ENCODE measurements at regions not wholly inside any gene's neighbourhood (a gene's known extent, or its start where the extent isn't known, plus 50 kb on each side); places are given as distances from the start of the nearest gene placed in this dataset.

DNA sequence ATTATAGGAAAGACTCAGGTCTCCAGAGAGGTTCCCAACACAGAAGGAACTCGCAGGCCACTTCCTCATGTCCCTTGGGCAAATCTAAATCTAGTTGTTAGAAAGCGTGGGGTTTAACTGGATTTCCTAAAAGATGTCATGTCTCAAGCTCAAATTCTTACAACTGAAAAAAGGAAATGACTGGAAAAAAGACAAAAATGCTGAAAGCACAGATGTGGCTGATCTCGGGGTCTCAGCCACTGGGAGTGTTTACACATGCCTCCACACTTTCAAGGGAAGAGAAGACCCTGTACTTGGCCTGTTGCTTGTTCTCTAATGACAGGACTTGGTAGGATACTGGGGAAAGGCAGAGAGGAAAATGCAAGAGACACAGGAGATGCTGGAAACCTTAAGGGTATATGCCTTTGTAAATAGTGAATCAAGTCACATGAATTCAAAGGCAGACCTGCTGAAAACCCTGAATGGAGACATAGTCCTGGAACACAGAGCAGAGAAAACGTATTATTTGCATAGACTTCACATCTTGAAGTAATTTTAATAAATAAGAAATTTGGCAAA is 160.9 kb upstream of the MEIS1 start:
- TF ChIP-seq, protein P1, sequence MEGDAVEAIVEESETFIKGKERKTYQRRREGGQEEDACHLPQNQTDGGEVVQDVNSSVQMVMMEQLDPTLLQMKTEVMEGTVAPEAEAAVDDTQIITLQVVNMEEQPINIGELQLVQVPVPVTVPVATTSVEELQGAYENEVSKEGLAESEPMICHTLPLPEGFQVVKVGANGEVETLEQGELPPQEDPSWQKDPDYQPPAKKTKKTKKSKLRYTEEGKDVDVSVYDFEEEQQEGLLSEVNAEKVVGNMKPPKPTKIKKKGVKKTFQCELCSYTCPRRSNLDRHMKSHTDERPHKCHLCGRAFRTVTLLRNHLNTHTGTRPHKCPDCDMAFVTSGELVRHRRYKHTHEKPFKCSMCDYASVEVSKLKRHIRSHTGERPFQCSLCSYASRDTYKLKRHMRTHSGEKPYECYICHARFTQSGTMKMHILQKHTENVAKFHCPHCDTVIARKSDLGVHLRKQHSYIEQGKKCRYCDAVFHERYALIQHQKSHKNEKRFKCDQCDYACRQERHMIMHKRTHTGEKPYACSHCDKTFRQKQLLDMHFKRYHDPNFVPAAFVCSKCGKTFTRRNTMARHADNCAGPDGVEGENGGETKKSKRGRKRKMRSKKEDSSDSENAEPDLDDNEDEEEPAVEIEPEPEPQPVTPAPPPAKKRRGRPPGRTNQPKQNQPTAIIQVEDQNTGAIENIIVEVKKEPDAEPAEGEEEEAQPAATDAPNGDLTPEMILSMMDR (conservative IDR thresholded peaks at IDR 0.05): no peak
- Mint-ChIP-seq H3K4me3 (no peak overlapping the region), H3K27me3 (ENCODE audit: low read depth) (no peaks in the 10 kb centered on the region), H3K27ac (ENCODE audit: unreplicated experiment) (no peak overlapping the region), H3K9me3 (no peaks in the 10 kb centered on the region), H3K4me1 (peaks cover 21% of the 10 kb centered on the region), H3K36me3 (ENCODE audit: low read depth) (no peaks in the 10 kb centered on the region)
- no peak for DNase-seq (ENCODE audit: low read depth, low spot score)

DNA sequence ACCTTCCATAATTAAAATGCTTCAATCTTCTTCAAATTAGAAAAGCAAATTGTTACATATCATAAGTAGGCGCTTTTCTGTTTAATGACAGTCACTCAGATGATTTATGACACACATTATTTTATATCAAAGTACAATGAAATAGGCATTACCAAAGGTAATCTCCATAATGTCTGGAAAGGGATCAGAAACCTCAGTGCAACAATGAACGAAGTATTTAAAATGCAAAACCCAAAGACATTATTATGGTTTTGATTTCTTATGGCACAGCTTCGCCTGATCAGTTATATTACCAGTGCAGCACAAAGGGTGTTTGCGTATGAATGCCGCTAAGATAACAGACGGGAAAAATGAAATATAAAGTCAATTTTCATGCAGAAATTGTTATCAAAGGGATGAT is 162.2 kb upstream of the MEIS1 start:
- no peak overlapping the region for H3K27ac Mint-ChIP-seq (ENCODE audit: unreplicated experiment)
- H3K36me3 Mint-ChIP-seq (ENCODE audit: low read depth): no peaks in the 10 kb centered on the region
- no peak for DNase-seq (ENCODE audit: low read depth, low spot score)
- H3K27me3 Mint-ChIP-seq (ENCODE audit: low read depth): no peaks in the 10 kb centered on the region
- no peak overlapping the region for H3K4me3 Mint-ChIP-seq
- no peaks in the 10 kb centered on the region for H3K9me3 Mint-ChIP-seq
- peaks cover 21% of the 10 kb centered on the region for H3K4me1 Mint-ChIP-seq
- TF ChIP-seq, protein P1 (conservative IDR thresholded peaks at IDR 0.05): no peak

DNA sequence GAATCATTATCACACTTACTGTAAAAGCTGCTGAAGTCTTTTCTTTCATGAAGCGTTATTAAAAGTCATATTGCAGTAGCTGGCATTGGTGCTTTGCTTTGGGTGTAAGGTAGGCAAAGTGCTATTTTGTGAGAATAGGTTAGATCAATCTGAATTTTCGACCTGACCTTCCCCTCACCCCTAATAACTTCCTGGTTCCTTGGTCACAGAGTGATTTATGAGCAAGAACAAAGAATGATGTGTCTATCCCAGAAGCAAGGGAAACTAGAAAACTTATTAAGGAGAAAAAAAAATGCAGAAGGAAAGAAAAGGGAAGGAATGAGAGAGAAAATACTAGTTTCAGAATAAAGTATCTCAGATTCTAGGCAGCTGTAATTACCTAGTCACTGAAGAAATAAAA is 163.1 kb upstream of the MEIS1 start:
- DNase-seq (ENCODE audit: low read depth, low spot score): no peak
- peaks cover 21% of the 10 kb centered on the region for H3K4me1 Mint-ChIP-seq
- no peaks in the 10 kb centered on the region for H3K9me3 Mint-ChIP-seq
- H3K27ac Mint-ChIP-seq (ENCODE audit: unreplicated experiment): peak overlapping the region; percentile 7
- TF ChIP-seq, protein P1 (conservative IDR thresholded peaks at IDR 0.05): no peak
- H3K36me3 Mint-ChIP-seq (ENCODE audit: low read depth): no peaks in the 10 kb centered on the region
- H3K4me3 Mint-ChIP-seq: no peak overlapping the region
- H3K27me3 Mint-ChIP-seq (ENCODE audit: low read depth): no peaks in the 10 kb centered on the region

DNA sequence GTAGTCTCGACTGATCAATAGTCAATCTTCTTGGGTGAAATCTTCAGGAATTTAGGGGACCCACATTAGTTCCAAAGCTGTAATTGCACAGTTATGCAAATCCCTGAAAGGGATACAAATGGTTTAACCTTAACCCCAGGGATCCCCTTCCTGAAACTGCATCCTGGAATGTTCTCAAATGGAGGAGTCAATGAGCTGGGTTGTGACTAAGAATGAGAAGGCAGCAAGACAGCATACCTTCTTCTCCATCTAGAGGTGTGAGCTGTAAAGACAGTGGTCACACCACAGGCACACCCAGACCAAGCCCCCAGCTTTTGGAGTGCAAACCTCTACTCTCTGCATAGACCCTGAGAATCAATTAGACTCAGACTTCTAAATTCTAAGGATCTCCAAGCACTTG is 164.7 kb upstream of the MEIS1 start:
- no peak for DNase-seq (ENCODE audit: low read depth, low spot score)
- H3K36me3 Mint-ChIP-seq (ENCODE audit: low read depth): no peaks in the 10 kb centered on the region
- H3K27ac Mint-ChIP-seq (ENCODE audit: unreplicated experiment): no peak overlapping the region
- H3K4me1 Mint-ChIP-seq: peaks cover 21% of the 10 kb centered on the region
- no peaks in the 10 kb centered on the region for H3K9me3 Mint-ChIP-seq
- TF ChIP-seq, protein P1 (conservative IDR thresholded peaks at IDR 0.05): no peak
- H3K4me3 Mint-ChIP-seq: no peak overlapping the region
- H3K27me3 Mint-ChIP-seq (ENCODE audit: low read depth): no peaks in the 10 kb centered on the region

DNA sequence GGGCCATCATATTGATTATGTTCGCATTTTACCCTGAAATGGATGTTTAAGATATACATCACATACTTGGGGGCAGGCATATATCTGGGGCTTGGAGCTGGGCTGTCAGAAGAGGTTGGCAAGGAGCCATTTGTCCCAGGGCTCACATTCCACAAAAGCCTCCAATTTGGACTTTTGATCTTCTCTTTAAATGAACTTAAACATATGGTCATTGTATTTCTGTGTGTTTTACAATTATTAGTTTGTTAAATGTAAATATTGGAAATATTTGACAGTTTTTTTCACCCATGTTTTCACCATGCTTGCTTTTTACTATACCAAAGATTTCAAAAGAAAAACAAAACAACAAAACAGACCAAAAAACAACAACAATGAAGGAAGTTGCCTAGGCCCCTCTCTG is 165.8 kb upstream of the MEIS1 start:
- no peaks in the 10 kb centered on the region for H3K9me3 Mint-ChIP-seq
- H3K27me3 Mint-ChIP-seq (ENCODE audit: low read depth): no peaks in the 10 kb centered on the region
- DNase-seq (ENCODE audit: low read depth, low spot score): no peak
- TF ChIP-seq, protein P1 (conservative IDR thresholded peaks at IDR 0.05): no peak
- no peak overlapping the region for H3K4me3 Mint-ChIP-seq
- peaks cover 21% of the 10 kb centered on the region for H3K4me1 Mint-ChIP-seq
- H3K27ac Mint-ChIP-seq (ENCODE audit: unreplicated experiment): no peak overlapping the region
- H3K36me3 Mint-ChIP-seq (ENCODE audit: low read depth): no peaks in the 10 kb centered on the region

DNA sequence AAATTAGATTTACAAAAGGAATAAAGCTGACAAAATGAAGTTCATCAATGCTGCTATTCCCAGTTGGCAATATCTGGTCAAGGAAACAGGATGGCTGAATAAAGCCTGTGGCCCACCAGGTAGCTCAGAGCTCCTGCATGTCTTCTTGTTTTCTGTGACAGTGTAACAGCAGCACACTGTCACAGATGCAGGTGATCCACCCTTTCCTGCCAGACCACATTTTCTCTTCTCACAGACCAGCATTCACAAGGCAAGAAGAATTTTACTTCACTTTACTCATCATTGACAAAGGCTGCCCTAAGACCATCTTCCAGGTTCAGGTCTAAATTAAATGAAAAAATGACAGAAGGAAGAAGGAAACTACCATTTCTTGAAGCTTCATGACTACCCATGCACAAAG is 166.2 kb upstream of the MEIS1 start:
- H3K4me3 Mint-ChIP-seq: no peak overlapping the region
- H3K9me3 Mint-ChIP-seq: no peaks in the 10 kb centered on the region
- no peaks in the 10 kb centered on the region for H3K36me3 Mint-ChIP-seq (ENCODE audit: low read depth)
- peaks cover 17% of the 10 kb centered on the region for H3K4me1 Mint-ChIP-seq
- no peaks in the 10 kb centered on the region for H3K27me3 Mint-ChIP-seq (ENCODE audit: low read depth)
- TF ChIP-seq, protein P1 (conservative IDR thresholded peaks at IDR 0.05): no peak
- DNase-seq (ENCODE audit: low read depth, low spot score): no peak
- no peak overlapping the region for H3K27ac Mint-ChIP-seq (ENCODE audit: unreplicated experiment)

Measured in neural crest cell (in vitro differentiated cells).